ENCODE measurements at regions not wholly inside any gene's neighbourhood (a gene's known extent, or its start where the extent isn't known, plus 50 kb on each side); places are given as distances from the start of the nearest gene placed in this dataset.
"Not testable (repeated sequence)": the region's sequence is repeated elsewhere in the genome, so short reads cannot be mapped to it uniquely, and the experiment has no call there.

DNA sequence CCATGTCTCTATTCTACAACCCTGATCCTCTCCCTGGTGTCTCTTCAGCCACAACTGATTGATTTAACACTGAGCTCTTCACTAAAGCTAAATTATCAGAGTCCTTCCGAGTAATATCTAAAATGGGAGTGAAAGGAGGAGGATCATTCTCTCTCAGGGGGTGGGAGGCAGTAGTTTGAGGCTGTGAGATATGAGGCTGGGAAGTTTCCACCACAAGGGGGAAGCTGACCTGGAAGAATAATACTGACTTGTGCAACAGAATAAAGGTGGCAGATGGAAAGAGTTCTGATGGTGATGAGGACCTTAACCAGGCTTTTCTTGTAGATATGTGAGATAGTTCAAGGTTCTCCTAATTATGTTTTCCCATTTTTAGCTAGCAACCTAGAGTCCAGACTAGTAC is 241.6 kb upstream of the VKORC1L1 start:
- DNase-seq, result not testable (repeated sequence)

GRCh38 chr7:65633587-65634404 is 239.1 kb upstream of the VKORC1L1 start:
- DNase-seq, result not testable (repeated sequence)

DNA sequence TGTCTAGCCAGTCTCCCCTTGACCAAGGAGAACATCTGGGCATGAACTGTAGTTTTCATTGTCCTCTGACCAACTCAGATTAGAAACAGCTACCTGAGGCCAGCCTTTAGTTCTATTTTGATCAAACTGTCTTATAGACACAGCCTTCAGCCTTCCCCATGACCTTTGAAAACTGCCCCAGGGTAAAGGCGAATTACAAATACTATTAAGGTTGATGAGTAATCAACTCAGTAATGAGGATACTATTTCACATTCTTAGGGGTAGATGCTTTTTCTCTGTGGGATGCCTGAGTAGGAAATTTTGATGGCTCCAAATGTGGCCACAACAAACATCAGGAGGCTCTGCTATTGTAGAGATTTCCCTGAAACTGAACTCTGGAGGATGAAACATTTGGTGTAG is 234.0 kb upstream of the VKORC1L1 start:
- DNase-seq, result not testable (repeated sequence)

DNA sequence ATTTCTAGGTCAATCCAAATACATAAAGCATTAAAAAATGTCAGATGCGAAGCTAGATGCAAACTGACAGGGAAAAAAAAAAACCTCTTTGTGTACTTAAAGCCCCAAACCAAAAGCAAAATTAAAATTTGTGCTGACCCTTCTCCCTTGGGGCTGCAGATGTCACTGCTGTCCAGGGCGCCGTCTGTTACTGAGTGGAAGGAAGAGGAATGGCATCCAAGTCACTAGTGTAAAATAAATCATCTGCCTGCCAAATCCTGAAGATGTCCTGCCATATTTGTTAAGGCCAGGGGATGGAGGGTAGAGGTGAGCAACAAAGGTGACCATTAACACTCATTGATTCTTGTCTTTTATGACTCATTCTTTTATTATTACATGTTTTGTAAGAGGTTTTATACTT is 233.2 kb upstream of the VKORC1L1 start:
- not testable (repeated sequence) for DNase-seq

DNA sequence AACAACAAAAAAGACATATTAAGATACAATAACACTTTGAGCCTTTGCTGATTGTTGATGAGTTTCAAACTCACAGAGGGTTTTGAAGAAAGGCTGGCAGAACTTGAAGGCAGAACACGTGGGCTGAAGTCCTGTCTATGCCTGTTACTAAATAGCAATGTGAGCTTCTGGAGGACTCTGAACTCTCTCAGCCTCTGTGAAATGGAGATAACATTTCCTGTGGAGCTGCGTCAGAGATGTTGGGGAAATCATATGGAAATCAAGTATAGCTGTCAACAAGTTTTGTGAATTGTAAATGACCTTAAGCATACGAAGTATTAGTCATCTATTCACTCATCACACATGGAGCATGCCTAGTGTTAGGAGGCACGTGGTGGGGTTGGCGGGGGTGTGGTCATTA is 229.4 kb upstream of the VKORC1L1 start:
- not testable (repeated sequence) for DNase-seq

DNA sequence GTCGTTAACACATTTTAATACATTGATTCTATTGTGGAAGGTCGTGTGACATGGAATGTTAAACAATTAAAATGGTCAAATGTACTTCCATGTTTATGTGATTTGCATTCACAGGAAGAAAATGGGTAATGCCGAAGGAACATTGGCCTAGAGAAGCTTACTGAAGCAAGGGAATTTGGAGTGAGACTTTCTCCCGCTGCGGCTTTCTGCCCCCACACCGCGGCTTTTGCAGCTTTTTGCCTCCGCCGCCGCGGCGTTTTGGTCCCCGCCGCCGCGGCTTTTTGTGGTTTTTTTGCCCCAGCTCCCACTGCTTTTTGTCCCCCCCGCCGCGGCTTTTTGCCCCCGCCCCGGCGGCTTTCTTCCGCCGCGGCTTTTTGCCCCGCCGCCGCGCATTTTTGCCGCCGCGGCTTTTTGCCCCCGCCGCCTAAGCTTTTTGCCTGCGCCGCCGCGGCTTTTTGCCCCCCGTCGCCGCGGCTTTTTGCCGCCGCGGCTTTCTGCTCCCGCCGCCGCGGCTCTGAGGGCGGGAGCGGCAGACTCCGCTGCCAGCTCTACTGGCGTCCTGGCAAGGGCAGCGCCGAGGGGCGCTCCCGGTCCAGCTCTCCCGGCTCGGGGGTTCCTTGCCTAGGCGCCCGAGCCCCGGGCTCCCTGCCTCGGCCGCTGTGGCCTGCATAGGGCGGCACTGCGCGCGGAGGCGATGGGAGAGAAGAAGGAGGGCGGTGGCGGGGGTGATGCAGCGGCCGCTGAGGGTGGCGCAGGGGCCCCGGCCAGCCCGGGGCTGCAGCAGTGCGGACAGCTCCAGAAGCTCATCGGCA is 225.5 kb upstream of the VKORC1L1 start:
- not testable (repeated sequence) for DNase-seq

DNA sequence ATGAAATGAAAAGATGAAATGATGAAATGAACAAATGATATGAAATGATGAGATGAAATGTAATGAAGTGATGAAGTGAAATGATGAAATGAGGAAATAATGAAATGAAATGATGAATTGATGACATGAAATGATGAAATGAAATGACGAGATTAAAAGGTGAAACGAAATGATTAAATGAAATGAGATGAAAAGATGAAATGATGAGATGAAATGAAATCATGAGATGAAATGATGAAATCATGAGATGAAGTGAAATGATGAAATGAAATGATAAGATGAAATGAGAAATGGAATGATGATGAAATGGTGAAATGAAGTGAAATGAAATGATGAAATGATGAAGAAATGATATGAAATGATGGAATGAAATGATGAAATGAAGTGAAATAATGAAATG is 221.7 kb upstream of the VKORC1L1 start:
- DNase-seq, result not testable (repeated sequence)

DNA sequence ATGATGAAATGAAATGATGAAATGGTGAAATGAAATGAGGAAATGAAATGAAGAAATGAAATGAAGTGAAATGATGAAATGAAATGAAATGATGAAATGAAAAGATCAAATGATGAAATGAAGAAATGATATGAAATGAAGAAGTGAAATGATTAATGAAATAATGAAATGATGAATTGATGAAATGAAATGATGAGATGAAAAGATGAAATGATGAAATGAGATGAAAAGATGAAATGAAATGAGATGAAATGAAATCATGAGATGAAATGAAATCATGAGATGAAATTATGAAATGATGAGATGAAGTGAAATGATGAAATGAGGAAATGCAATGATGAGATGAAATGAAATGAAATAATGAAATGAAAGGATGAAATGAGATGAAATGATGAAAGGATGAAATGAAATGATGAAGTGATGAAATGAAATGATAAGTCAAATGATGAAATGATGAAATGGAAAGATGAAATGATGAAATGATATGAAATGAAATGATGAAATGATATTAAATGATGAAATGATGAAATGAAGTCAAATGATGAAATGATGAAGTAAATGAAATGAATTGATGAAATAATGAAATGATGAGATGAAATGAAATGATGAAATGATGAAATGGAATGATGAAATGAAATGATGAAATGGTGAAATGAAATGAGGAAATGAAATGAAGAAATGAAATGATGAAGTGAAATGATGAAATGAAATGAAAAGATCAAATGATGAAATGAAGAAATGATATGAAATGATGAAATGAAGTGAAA is 220.9 kb upstream of the VKORC1L1 start:
- not testable (repeated sequence) for DNase-seq

- DNase-seq, result not testable (repeated sequence)
Measured at GRCh38 chr7:65652669-65653068, 220.2 kb upstream of the VKORC1L1 start.

GRCh38 chr7:65656494-65657188 is 216.2 kb upstream of the VKORC1L1 start:
- DNase-seq, result not testable (repeated sequence)

DNA sequence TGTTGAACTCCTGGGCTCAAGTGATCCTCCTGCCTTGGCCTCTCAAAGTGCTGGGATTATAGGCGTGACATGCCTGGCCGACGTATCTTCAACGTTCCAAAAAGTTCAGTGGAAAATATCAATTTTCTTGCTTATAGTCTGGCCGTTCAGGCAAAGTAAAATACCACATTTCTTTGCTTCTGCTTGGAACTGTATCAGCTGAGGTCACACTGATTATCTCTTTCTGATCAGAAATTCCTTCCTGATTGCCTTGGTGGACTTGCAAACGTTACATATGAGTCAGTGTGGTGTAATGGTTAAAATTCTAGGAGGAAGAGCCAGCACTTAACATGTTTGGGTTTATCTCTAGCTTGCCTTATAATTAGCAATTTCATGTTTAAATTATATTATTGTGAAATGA is 189.5 kb upstream of the VKORC1L1 start:
- not testable (repeated sequence) for DNase-seq

- DNase-seq, result not testable (repeated sequence)
Measured at GRCh38 chr7:65699026-65699714, 173.7 kb upstream of the VKORC1L1 start.

DNA sequence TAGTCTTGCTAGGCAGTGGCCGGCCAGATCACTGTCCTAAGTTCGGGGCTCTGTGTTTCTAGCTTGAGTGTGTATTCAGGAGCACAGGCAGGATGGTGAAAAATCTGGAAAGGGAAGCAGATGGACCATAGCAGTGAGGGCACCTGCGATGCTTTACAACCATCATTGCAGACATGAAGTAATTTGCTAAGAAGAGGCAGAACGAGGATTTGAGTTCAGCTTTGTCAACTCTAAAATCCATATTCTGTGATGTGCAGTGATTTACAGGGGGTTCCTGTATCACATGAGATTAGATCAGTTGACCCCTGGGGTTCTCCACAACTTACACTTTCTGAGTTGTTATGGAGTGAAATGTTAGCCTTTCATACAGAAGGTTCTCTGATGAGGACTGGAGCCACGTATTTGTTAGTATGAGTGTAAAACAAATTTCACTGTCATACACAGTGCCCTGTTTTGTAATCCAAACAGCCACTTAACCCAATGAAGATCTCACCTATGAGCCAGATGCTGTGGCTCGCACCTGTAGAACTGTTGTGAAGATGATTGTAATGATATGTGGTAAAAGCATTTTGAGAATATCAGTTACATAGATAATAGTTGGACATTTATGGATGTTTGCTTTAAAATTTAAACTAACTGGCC is 173.0 kb upstream of the VKORC1L1 start:
- DNase-seq, result not testable (repeated sequence)

DNA sequence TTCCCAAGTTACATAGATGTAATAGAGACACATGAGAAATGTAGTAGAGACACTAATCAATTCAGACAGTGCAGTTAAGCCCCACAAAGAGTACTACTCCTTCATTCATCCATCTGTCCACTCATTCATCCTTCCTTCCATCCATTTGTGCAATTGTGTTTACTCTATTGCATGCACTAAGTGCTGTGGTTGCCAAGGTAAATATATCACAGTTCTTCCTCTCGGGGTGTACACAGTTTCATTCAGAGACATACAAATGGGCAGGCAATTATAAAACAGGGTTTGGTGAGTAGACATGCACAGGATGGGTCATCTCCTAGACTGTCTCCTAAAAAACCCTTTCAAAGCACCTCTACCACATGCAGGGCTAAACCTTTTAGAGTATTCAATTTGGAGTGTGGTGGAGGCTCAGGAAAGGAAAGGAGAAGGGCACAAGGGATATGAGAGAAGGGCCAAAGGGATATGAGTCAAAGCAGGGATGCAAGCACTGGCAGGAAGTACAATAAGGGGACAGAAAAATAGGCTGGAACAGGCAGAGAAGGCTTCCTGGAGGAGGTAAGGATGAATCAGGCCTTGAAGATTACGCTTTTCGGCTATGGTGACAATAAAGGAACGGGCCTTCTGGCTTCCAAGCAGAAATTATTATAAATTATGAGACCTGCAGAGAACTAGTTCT is 153.6 kb upstream of the VKORC1L1 start:
- DNase-seq, result not testable (repeated sequence)

DNA sequence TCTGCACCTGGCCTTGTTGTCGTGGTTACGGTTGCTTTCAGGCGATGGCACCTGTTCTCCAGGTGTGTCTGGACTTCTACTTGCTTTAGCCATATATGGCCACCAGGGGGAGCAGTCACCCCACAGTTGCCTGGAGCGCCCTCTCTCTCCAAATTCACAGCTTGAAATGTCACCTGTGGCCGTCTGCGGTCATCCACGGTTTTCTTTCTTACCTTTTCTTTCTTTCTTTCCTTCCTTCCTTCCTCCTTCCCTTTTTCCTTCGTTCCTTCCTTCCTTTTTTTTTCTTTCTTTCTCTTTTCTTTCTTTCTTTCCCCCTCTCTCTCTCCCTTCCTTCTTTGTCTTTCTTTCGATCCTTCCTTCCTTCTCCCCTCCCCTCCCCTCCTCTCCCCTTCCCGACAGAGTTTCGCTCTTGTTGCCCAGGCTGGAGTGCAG is 150.5 kb upstream of the VKORC1L1 start:
- no peak for DNase-seq

GRCh38 chr7:65727182-65727581 is 145.7 kb upstream of the VKORC1L1 start:
- not testable (repeated sequence) for DNase-seq

- DNase-seq, result no peak
Measured at GRCh38 chr7:65731129-65731528, 141.7 kb upstream of the VKORC1L1 start.

- DNase-seq, result no peak
Measured at GRCh38 chr7:65731562-65732035, 141.3 kb upstream of the VKORC1L1 start.

- DNase-seq, result no peak
Measured at GRCh38 chr7:65744406-65744805, 128.5 kb upstream of the VKORC1L1 start.

DNA sequence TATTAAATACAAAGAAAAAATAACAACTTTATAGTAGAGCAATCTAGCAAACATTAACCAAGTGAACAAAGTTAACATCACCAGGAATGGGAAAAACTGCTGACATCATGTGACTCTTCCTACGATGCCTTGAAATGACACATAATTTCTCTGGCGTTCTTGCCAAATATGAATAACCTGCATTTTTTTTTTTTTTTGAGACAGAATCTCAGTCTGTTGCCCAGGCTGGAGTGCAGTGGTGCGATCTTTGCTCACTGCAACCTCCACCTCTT is 126.5 kb upstream of the VKORC1L1 start:
- no peak for DNase-seq

GRCh38 chr7:65749039-65749438 is 123.8 kb upstream of the VKORC1L1 start:
- DNase-seq, result no peak

All from NCI-H1436 treated with DMSO at 0.1 percent for 48 hours (cell line).